NCI-H2171 treated with DMSO at 0.1 percent for 48 hours (cell line): ENCODE measurements at regions not wholly inside any gene's neighbourhood (a gene's known extent, or its start where the extent isn't known, plus 50 kb on each side); places are given as distances from the start of the nearest gene placed in this dataset.

Experiments used
- DNase-seq: peaks from one replicate; lab custom pipeline; 2025; lab: John Stamatoyannopoulos, UW

- DNase-seq = no peak
These were observed 490.7 kb downstream of the MIAT start for GRCh38 chr22:27148055-27148454.

- DNase-seq = no peak
These were observed 491.6 kb downstream of the MIAT start for GRCh38 chr22:27148886-27149470.

GRCh38 chr22:27149921-27150543, 492.6 kb downstream of the MIAT start:
- no peak for DNase-seq

GRCh38 chr22:27150544-27150941, 493.2 kb downstream of the MIAT start:
- no peak for DNase-seq

GRCh38 chr22:27151407-27151806, 494.0 kb downstream of the MIAT start:
- DNase-seq = peak; percentile 7

- no peak for DNase-seq
These were observed 494.6 kb downstream of the MIAT start for GRCh38 chr22:27152033-27152432.

- DNase-seq = no peak
These were observed 495.5 kb downstream of the MIAT start for GRCh38 chr22:27152883-27153282.

- no peak for DNase-seq
These were observed 496.0 kb downstream of the MIAT start for GRCh38 chr22:27153386-27153785.

GRCh38 chr22:27154717-27155116, 497.3 kb downstream of the MIAT start:
- no peak for DNase-seq

- DNase-seq = no peak
These were observed 499.6 kb downstream of the MIAT start for GRCh38 chr22:27156821-27157489.

- DNase-seq = peak; percentile 16
These were observed 500.4 kb downstream of the MIAT start for GRCh38 chr22:27157666-27158370.

- no peak for DNase-seq
These were observed 501.6 kb downstream of the MIAT start for GRCh38 chr22:27159016-27159415.

GRCh38 chr22:27159716-27160295, 502.4 kb downstream of the MIAT start:
- no peak for DNase-seq

GRCh38 chr22:27163162-27164137, 506.1 kb downstream of the MIAT start:
- peak; percentile 40 for DNase-seq

- DNase-seq = no peak
These were observed 507.6 kb downstream of the MIAT start for GRCh38 chr22:27164781-27165503.

GRCh38 chr22:27168681-27169080, 511.3 kb downstream of the MIAT start:
- no peak for DNase-seq

- DNase-seq = no peak
These were observed 513.1 kb downstream of the MIAT start for GRCh38 chr22:27170491-27170890.

- no peak for DNase-seq
These were observed 513.8 kb downstream of the MIAT start for GRCh38 chr22:27171212-27171611.

GRCh38 chr22:27173530-27173929, 516.1 kb downstream of the MIAT start:
- no peak for DNase-seq

- DNase-seq = no peak
These were observed 517.8 kb downstream of the MIAT start for GRCh38 chr22:27175021-27175838.
